H1 (cell line): ENCODE measurements at regions not wholly inside any gene's neighbourhood (a gene's known extent, or its start where the extent isn't known, plus 50 kb on each side); places are given as distances from the start of the nearest gene placed in this dataset.

Experiments used
- KDM4A ChIP-seq: IDR thresholded peaks from one replicate; pipeline ENCODE4 v1.7.1; 2012; ENCODE audit warnings: low read depth, mild to moderate bottlenecking, moderate library complexity, low read length, inconsistent platforms; ENCODE audit not compliant: severe bottlenecking
- SRF ChIP-seq: IDR thresholded peaks from 2 replicates; pipeline ENCODE4 v1.6.1; 2011; ENCODE audit warnings: mild to moderate bottlenecking, low read depth, low read length, moderate library complexity
- TF ChIP-seq, protein P1 (sequence below): IDR thresholded peaks from 2 replicates; pipeline ENCODE4 v1.6.1; 2011; ENCODE audit warnings: low read depth, mild to moderate bottlenecking, low read length; ENCODE audit not compliant: insufficient read depth

DNA sequence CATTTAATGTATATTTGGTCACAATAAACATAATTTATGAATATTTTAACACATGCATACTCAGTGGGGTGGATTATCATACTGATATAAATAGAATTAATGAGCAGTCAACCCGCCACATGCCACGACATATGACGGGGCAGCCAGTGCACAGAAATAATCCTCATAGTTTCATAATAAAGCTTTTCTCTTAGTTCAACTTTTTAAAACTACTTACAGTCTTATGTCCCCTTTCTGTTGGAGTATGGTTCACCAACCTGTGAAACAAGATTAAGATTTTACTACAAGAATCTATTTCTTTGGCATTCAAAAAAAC, 75.6 kb upstream of the ETAA1 start (continued):
- TF ChIP-seq SRF, result no peak
- no peak for TF ChIP-seq KDM4A
- TF ChIP-seq, protein P1, sequence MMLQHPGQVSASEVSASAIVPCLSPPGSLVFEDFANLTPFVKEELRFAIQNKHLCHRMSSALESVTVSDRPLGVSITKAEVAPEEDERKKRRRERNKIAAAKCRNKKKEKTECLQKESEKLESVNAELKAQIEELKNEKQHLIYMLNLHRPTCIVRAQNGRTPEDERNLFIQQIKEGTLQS, result no peak
- TF ChIP-seq, all 59 proteins: peak for 0
